GM19351 (cell line): ENCODE measurements at regions not wholly inside any gene's neighbourhood (a gene's known extent, or its start where the extent isn't known, plus 50 kb on each side); places are given as distances from the start of the nearest gene placed in this dataset.

Source experiments
- ATAC-seq: cut with Tn5 transposase; IDR thresholded peaks from one replicate; pipeline ENCODE4 v1.9.1; 2021; ENCODE audit warnings: mild to moderate bottlenecking, moderate library complexity; ENCODE audit not compliant: unreplicated experiment

DNA sequence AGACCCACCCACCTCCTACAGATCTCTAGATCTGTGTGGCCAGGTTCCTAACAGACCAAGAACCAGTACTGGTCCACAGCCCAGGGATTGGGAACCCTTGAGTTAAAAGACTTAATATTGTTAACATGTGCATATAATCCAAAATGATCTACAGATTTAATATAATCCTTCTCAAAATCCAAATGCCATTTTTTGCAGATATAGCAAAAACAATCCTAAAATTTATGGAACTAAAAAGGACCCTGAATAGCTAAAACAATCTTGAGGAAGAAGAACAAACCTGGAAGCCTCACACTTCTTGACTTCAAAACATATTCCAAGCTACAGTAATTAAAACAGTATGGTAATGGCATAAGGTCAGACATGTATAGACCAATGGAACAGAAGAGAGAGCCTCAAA, 206.9 kb upstream of the SIX2 start:
- no peak for ATAC-seq

DNA sequence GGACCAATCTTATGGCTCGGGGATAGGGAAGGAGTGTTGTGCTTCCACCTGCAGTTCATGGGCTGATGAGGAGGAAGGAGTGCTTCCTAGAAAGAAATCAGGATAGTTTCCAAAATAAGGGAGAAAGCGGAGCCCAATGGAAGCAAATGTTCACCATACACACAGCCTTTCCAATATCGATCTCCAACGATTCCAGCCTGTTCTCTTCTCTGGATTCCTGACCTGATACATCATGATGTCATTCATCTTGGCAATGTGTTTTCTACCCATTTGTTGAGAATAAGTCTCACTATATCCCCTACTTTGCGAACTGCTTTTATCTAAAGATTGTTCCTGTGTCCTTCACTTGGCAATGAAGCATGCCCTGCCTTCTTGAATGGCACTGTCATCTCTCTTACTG, 205.3 kb upstream of the SIX2 start:
- ATAC-seq: no peak

GRCh38 chr2:45212953-45213635, 203.8 kb upstream of the SIX2 start:
- ATAC-seq: no peak

DNA sequence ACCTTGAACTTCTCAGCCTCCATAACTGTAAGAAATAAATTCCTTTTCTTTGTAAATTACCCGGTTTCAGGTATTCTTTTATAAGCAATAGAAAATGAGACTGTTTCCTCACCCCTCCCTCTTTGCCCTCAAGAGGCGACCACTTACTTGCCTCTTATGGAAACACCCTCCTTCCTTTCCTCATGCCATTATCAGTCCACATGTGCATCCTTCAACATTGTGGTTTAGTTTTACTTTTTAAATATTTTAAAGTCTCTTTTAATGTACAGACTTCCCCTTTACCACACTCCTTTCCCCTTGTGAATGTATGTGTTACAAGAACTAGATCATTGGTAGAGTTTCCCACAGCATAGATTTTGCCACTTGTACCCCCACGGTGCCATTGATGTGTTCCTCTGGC, 202.4 kb upstream of the SIX2 start:
- no peak for ATAC-seq

- ATAC-seq: no peak
These were observed 201.4 kb upstream of the SIX2 start for GRCh38 chr2:45210462-45211195.

GRCh38 chr2:45209875-45210274, 200.6 kb upstream of the SIX2 start:
- ATAC-seq: no peak

DNA sequence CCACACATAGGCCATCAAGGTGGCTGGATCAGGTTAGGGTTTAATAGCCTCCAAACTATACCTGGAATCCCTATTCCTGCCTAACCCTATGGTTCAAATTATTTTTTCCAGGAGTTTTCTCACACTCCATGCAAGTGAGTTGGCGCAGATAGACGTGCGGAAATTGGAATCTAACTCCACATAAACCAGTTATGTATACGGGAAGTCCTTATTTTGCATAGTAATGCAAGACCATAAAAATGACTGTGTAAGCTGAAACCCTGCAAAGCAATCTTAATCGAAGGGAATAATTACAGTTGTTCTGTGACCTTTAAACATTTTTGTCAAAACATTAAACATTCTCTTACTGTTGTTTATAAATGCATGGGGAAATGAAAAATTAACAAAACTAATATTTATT, 200.1 kb upstream of the SIX2 start:
- ATAC-seq: no peak

DNA sequence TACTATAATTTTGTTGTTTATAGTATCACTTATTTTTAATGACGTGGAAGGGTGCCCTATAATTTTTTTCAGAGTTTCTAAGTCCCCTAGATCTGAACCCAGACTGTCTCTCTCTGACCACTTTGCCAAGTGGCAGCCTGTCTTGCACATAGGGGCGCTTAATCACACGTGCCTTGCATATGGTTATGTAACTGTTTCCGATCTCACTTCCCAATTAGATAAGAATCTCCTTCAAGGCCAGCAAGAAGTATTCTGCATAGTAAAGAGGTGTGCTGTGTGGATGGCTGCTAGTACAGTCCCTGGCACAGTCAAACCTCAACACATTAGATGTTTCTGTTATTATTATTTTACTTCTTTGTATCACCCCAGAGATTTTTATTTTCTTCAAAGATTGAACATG, 197.8 kb upstream of the SIX2 start:
- no peak for ATAC-seq

DNA sequence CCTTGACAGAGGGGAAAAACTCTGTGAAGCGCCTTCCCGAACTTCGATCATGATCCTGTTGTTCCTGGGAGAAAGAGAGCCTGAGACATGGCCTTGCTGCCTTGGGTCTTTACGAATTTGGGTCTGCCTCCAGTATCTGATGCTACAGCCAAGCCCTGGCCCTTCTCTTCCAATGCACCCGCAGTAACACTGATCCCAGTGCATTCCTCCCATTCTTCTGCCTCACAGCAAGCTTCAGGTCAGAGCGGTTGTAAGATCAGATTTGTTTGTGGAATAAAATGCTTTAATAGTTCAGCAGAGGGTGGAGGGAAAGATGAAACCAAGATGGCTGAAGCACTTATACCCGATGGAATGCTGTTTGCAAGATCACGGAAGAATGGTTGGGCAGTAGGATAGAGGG, 196.7 kb upstream of the SIX2 start:
- no peak for ATAC-seq

DNA sequence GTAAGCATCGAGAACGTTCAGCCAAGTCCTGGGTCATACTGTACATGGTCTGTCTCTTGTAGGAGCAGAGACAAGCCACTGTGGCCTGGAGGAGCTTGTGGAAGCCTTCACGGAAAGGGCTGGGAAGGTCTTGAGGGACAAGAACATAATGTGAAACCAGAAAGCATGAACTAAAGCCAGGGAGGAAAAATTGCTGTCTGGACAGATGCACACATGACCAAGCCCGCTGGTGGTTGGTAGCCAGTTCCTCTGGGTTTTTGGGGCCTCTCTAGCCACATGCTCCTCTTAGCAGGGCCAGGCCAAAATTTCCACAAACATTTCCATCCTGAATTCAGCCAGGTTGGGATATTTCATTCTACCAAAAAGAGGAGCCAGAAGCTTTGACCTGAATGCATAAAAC, 196.2 kb upstream of the SIX2 start:
- no peak for ATAC-seq

- no peak for ATAC-seq
These were observed 194.1 kb upstream of the SIX2 start for GRCh38 chr2:45203400-45203799.

DNA sequence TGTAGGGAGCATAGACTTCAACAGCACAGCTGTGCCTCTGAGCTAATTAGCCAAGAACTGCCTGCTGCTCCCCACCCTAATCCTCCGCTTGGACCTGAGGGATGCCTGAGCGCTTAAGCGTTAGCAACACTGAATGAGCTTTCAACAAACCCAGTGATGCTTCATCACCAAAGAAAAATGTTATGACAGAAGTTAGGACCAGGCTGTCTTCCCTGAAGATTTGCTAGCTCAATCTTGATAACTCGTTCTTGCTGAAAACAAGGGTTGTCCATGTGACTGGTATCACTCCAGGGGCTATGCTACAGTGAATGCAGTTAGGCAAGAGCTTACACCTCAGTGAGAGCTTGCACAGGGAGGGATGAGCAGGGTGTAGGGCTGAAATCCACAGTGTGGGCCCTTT, 190.7 kb upstream of the SIX2 start:
- ATAC-seq: no peak

GRCh38 chr2:45195916-45196315, 186.7 kb upstream of the SIX2 start:
- no peak for ATAC-seq

- no peak for ATAC-seq
These were observed 185.3 kb upstream of the SIX2 start for GRCh38 chr2:45194596-45194995.

DNA sequence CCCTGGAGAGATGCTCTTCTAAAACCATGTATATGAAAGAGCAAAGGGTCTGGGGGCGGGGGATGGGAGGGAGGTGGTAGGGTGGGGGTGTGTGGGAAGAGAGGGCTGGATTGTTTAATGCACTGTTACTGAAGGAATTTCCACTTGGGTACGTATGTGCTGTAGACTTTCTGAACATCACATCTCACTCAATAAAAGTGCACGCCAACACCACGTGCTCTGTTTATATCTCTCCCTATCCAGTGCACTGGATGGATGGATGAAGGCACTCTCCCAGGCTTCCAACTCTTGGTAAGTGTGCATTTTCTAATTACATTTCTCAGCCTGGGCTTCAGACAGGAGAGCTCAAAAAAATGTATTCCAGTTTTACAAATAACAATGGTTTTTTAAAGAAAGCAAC, 184.3 kb upstream of the SIX2 start:
- ATAC-seq: no peak

DNA sequence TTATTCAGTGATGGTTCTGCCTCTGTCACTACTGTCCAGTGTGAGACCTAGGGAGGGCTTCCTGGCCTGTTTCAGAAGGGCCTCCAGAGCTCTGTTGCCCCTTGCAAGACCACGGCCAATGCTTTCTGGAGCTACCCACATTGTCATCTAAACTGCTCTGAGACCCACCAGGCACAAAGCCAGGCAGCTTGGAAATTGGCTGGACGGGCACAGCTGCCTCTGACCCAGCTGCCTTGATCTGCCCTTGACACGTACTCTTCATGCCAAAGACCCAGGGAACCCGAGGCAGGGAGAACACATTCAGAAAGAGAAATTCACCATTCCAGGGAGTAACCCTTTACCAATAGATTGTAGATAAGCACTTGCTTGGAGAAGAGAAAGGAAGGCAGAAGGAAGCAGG, 183.7 kb upstream of the SIX2 start:
- no peak for ATAC-seq

- ATAC-seq: no peak
These were observed 183.2 kb upstream of the SIX2 start for GRCh38 chr2:45192481-45192880.

DNA sequence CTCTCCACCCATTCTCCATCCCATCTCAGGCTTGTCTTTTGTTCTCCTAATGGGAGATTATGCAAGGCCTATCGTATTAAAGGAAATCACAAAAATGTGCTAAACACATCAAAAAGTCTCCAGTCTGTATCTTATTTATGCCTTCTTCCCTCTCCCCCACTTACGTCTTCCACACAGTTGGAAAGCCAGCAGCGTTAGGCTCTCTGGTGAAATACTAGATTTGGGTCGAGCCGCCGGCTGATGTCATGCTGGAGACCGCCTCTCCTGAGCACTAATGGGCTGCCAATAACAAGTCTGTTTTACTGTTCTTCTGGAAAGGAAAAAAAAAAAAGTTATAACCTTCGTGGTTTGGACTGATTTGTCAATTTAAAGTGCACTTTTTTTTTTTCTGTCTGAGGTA, 182.7 kb upstream of the SIX2 start:
- no peak for ATAC-seq

DNA sequence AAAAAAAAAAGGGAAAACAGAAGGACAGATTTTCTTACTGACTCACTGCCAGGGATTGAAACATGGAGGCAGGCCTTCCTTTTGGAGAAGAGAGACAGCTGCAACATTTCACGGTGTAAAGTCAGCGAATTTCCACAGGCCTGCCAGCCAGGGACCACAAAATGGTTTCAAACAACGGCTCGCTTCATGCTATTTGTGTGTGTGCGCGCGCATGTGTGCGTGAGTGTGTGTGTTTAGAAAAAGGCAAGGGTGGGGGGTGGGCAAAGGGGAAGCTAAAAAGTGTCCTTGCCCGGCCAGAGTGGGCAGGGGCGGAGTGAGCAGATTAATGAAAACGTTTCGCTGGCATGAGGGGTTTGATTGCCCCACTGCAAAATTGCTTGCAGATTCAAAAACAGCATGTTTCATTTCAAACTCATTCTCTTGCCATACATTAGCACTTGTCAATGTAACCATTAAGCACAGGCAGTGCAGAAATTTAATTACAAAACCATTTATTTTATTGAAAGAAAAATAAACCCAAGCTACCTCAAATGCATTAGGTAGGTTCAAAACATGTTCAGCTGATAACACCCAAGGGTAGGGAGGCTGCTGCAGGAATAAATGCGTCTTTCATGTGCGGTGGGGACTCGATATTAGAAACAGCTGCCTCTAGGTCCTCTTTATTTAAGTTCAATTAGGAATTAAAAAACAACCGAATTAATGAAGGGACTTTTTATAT, 182.1 kb upstream of the SIX2 start:
- no peak for ATAC-seq

- no peak for ATAC-seq
These were observed 181.3 kb upstream of the SIX2 start for GRCh38 chr2:45190481-45190942.

- ATAC-seq: no peak
These were observed 175.4 kb upstream of the SIX2 start for GRCh38 chr2:45184606-45185005.

DNA sequence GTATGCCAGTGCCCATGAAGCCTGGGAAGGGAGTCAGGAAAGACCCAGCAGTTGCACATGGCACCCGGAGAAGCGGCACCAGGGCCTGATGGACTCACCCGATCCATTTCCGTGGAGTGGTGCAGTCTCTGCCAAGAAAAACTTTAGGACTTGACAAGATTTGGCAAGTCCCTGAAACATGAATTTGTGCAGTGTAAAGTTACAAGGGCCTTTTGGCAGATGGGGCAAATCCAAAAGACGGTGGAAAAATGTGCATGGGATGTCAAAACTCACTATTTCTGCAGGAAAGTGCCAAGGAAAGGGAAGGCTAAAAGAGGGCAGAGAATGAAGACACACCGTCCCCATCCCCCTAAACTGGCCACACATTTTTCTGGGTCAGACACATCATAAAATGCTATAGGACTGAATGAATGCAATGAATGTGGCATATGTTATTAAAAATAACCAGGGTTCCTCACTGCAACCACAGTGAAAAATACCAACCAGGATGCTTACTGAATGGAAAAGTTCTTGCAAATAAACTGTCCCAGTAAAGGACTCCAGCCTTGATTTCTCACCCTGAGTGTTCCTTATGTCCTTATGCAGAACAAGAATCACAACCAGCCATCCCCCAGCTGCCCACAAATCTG, 173.5 kb upstream of the SIX2 start:
- no peak for ATAC-seq
